ENCODE measurements at regions not wholly inside any gene's neighbourhood (a gene's known extent, or its start where the extent isn't known, plus 50 kb on each side); places are given as distances from the start of the nearest gene placed in this dataset.

DNA sequence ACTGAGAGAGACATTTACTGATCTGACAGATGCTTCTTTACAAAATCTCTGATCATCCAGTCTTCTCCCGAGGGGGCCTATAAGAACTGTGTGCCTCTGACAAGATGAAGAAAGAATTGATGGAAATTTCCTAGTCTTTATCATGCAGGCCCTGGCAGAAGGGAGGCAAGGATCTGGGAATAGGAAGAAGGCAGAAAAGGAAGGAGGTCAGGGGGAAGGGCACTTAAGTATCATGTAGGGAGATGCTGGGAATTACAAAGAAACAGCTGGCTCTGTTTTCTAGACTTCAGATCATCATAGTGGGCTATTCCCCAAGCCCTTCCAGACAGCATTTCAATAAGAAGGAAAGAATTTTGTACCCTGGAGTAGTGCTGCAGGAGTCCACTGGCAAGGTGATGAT, 243.3 kb upstream of the MOCS1 start:
- Histone ChIP-seq H3K4me1 (no peaks in the 10 kb centered on the region), H3K27me3 (no peaks in the 10 kb centered on the region), H3K36me3 (no peaks in the 10 kb centered on the region), H3K9me3 (no peaks in the 10 kb centered on the region), H3K27ac (no peak overlapping the region), H3K4me3 (no peak overlapping the region)
- intact Hi-C loops (cut with DNase I): no loop called here
- TF ChIP-seq EP300 (IDR thresholded peaks at IDR 0.05) (no peak), POLR2A (IDR thresholded peaks at IDR 0.05) (no peak), POLR2AphosphoS5 (IDR thresholded peaks at IDR 0.05) (no peak)
- TF ChIP-seq, protein P1, sequence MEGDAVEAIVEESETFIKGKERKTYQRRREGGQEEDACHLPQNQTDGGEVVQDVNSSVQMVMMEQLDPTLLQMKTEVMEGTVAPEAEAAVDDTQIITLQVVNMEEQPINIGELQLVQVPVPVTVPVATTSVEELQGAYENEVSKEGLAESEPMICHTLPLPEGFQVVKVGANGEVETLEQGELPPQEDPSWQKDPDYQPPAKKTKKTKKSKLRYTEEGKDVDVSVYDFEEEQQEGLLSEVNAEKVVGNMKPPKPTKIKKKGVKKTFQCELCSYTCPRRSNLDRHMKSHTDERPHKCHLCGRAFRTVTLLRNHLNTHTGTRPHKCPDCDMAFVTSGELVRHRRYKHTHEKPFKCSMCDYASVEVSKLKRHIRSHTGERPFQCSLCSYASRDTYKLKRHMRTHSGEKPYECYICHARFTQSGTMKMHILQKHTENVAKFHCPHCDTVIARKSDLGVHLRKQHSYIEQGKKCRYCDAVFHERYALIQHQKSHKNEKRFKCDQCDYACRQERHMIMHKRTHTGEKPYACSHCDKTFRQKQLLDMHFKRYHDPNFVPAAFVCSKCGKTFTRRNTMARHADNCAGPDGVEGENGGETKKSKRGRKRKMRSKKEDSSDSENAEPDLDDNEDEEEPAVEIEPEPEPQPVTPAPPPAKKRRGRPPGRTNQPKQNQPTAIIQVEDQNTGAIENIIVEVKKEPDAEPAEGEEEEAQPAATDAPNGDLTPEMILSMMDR (IDR thresholded peaks at IDR 0.05): no peak
- 92 to 94% methylated on average over 1 of the region's 1 CpG for WGBS, 2 donors
- DNase-seq: no peak

DNA sequence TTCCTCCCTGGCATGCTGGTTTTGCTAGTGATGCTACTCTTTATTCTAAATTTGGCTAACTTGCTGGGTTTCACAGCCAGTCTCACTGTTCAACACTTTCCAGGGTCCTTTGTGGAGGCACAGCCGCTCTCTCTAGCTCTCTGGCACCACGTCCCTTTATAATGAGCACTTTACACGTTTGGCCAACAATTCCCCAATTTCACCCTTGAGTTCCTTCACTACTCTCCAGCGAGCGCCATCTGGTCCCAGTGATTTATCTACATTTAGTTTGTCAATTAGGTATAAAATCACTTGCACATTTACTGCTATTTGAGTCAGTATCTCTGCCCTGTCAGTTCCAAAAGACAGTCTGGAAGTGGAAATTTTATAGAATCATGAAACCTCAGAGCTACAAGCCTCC, 241.9 kb upstream of the MOCS1 start:
- H3K4me1 ChIP-seq: no peaks in the 10 kb centered on the region
- DNase-seq: no peak
- no peak overlapping the region for H3K27ac ChIP-seq
- WGBS, 2 donors: 80 to 84% methylated on average over 5 of the region's 5 CpGs
- TF ChIP-seq POLR2A (IDR thresholded peaks at IDR 0.05) (no peak), EP300 (IDR thresholded peaks at IDR 0.05) (no peak), POLR2AphosphoS5 (IDR thresholded peaks at IDR 0.05) (no peak)
- TF ChIP-seq, protein P1 (IDR thresholded peaks at IDR 0.05): no peak
- H3K4me3 ChIP-seq: no peak overlapping the region
- H3K36me3 ChIP-seq: no peaks in the 10 kb centered on the region
- intact Hi-C loops (cut with DNase I): no loop called here
- H3K9me3 ChIP-seq: no peaks in the 10 kb centered on the region
- H3K27me3 ChIP-seq: no peaks in the 10 kb centered on the region

DNA sequence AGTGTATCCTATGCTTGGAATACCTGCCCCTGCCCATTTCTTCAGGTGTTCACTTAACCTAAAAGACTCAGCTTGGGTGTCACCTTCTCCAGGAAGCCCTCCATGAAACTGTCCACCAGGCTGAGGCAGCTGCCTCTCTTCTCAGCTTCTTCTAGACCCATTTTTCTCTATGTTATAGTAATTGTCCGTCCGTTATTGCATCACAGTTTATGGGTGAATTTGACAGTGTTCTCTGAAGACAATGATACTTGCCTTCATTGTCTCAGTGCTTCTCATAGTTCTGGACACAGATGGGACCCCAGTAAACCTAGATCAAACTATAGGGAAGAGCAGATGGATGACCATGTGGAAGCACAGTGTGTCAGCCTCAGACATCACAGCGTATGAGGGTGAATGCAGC, 238.0 kb upstream of the MOCS1 start:
- TF ChIP-seq POLR2A (IDR thresholded peaks at IDR 0.05): no peak
- TF ChIP-seq, protein P1 (IDR thresholded peaks at IDR 0.05): no peak
- no peak for TF ChIP-seq POLR2AphosphoS5 (IDR thresholded peaks at IDR 0.05)
- no peak for TF ChIP-seq EP300 (IDR thresholded peaks at IDR 0.05)
- WGBS, 2 donors: 91 to 92% methylated on average over 3 of the region's 3 CpGs
- H3K27ac ChIP-seq: no peak overlapping the region
- no peak for DNase-seq
- no peaks in the 10 kb centered on the region for H3K36me3 ChIP-seq
- no peak overlapping the region for H3K4me3 ChIP-seq
- H3K27me3 ChIP-seq: no peaks in the 10 kb centered on the region
- no peaks in the 10 kb centered on the region for H3K4me1 ChIP-seq
- no peaks in the 10 kb centered on the region for H3K9me3 ChIP-seq
- intact Hi-C loops (cut with DNase I): no loop called here

DNA sequence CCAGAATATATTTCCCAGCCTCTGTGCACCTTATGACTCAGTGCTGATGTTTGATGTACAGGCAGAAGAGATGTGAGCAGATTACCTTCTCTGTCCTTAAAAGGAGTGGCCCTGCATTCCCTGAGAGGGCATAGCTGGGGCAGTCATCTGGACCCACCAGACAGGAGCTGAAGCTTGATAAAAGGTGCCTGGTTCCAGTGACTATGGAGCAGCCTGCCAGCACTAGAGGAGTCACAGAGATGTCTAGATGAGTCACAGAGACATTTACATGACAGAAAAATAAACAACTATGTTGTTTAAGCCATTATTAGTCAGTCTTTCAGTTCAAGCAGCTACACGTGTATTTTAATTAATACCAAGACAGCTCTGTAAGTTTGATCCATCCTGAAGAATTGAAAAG, 237.1 kb upstream of the MOCS1 start:
- no peak for DNase-seq
- Histone ChIP-seq H3K27me3 (no peaks in the 10 kb centered on the region), H3K27ac (no peak overlapping the region), H3K4me3 (no peak overlapping the region), H3K36me3 (no peaks in the 10 kb centered on the region), H3K4me1 (no peaks in the 10 kb centered on the region), H3K9me3 (no peaks in the 10 kb centered on the region)
- WGBS, 2 donors: 66 to 75% methylated on average over 1 of the region's 1 CpG
- intact Hi-C loops (cut with DNase I): no loop called here
- TF ChIP-seq POLR2A (IDR thresholded peaks at IDR 0.05) (no peak), EP300 (IDR thresholded peaks at IDR 0.05) (no peak), POLR2AphosphoS5 (IDR thresholded peaks at IDR 0.05) (no peak)
- TF ChIP-seq, protein P1 (IDR thresholded peaks at IDR 0.05): no peak

DNA sequence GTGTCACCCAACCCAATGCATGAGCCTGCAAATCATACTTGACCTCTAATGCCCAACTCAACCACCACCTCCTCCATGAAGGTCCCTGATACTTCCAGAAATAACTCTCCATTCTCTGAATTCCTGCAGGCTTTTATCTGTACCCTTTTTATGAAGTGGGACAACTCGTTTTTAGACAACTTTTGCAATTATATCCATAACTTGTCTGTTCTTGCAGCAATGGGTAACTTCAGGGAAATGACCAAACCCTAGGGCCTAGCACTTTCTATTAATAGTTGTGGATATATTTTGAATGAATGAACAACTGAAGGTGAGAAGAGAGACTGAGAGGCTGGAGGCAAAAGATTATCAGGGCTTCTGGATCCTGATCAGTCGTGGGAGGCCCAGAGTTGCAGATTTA, 236.6 kb upstream of the MOCS1 start:
- H3K36me3 ChIP-seq: no peaks in the 10 kb centered on the region
- H3K4me3 ChIP-seq: no peak overlapping the region
- TF ChIP-seq, protein P1 (IDR thresholded peaks at IDR 0.05): no peak
- TF ChIP-seq EP300 (IDR thresholded peaks at IDR 0.05) (no peak), POLR2A (IDR thresholded peaks at IDR 0.05) (no peak), POLR2AphosphoS5 (IDR thresholded peaks at IDR 0.05) (no peak)
- no peaks in the 10 kb centered on the region for H3K27me3 ChIP-seq
- DNase-seq: no peak
- H3K27ac ChIP-seq: no peak overlapping the region
- no peaks in the 10 kb centered on the region for H3K4me1 ChIP-seq
- 47 to 62% methylated on average over 2 of the region's 2 CpGs for whole genome bisulfite sequencing, 2 donors
- intact Hi-C loops (cut with DNase I): no loop called here
- H3K9me3 ChIP-seq: no peaks in the 10 kb centered on the region

Measured in sigmoid colon (tissue), 6 donors.